Stimulated activated CD8-positive, alpha-beta memory T cell treated with anti-CD3 and anti-CD28 coated beads, Interleukin-15, amount 100 ng/mL, for 24 hours (primary cell): ENCODE measurements at regions not wholly inside any gene's neighbourhood (a gene's known extent, or its start where the extent isn't known, plus 50 kb on each side); places are given as distances from the start of the nearest gene placed in this dataset.
"Not testable (repeated sequence)": the region's sequence is repeated elsewhere in the genome, so short reads cannot be mapped to it uniquely, and the experiment has no call there.

Experiments used
- DNase-seq: peaks from one replicate; pipeline ENCODE4 v3.0.0-alpha.2; 2020; ENCODE audit warnings: low read depth

DNA sequence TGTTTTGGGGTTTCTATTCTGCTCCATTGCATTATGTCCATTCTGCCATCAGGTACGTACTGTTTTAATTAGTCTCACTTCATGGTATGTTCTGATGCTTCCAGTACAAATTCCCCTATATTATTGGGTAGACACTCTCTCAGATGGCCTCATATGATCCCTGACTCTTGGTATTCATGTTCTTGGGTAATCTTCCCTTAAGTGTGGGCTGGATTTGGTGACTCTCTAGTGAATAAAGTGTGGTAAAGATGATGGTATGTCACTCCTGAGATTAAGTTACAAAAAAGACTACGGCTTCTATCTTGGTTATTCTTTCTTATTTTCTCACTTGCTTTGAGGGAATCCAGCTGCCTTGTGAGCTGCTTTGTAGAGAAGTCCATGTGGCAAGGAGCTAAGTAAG lies 89.6 kb upstream of the TBC1D5 start:
- no peak for DNase-seq

DNA sequence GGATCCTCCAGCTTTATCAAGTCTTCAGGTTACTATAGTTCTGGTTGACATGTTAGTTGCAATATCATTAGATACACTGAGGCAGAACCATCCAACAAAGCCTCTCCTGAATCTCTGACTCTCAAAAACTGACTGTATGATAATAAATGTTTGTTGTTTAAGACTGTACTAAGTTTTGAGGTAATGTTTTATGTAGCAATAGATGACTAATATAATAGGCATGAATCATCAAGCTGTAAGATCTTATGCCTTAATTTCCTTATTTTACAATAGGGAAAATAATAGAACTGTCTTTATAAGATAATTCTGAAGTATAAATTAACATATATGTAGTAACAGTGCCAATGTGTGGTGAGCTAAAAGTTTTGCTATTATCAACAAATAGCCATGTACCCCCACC lies 88.9 kb upstream of the TBC1D5 start:
- DNase-seq = no peak

DNA sequence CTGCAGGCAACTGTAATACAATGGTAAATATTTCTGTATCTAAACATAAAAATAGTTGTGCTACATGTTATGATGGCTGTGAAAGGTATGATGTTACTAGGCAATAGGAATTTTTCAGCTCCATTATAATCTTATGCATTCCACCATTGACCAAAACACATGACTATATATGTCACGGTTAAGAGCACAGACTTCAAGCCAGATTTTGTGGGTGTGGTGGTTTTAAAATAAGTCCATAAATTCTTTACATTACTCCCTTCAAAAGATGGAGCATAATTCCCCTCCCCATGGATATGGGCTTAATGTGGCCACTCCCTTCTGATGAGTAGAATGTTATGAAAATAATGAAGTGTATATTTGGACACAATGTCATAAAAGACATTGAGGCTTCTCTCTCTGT lies 88.4 kb upstream of the TBC1D5 start:
- no peak for DNase-seq

DNA sequence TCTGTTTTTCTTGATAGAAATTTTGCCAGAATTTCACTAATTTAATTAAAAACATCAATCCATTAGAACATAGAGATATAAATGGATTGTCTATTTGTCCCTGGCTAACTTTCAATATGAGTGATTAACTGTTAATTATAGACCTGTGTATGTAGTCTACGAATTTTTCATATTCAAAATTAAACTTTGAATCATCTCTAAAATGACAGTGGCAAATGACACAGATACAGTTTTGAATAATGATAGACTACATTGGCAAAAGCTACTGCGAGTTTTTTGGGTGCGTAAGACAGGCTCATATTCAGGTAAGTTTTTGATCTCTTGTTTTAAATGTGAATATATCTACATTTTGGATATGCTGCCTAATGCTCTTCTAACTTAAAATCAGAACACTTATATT lies 86.0 kb upstream of the TBC1D5 start:
- DNase-seq = no peak

DNA sequence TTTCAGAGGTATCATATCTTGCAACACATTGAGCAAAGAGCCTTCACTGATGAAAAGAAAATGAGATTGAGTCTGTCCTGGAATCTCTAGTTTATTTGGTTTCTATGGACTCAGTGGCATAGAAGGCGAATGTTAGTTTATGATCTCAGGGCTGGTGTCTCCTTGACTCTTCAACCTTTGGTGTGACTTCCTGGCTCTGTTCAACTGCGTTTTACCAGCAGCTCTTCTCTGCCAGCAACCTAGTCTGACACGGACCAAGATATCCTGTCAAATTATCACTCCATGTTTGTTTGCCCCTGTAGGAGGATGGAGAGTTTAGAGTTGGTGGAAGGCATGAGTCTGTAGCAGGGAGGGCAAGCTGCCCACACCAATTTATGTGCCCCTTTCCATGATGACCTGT lies 82.9 kb upstream of the TBC1D5 start:
- no peak for DNase-seq

DNA sequence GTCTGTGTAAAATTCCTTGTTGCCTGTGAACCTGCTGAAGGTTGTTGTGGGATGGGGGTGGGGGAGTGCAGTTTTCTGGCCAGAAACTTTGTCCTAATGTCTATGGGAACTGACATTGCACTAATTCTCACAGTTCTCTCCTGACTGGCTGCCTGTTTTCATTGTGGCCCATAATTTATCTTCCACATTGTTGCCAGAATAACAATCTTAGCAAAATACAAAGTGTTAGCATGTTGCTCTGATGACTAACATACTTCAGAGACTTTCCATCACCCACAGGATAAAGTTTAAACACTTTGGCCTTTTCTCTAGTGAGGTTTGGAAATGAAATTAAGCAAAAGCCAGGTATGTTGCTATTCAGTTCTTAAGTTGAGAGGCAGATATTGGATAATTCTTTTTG lies 81.4 kb upstream of the TBC1D5 start:
- no peak for DNase-seq

DNA sequence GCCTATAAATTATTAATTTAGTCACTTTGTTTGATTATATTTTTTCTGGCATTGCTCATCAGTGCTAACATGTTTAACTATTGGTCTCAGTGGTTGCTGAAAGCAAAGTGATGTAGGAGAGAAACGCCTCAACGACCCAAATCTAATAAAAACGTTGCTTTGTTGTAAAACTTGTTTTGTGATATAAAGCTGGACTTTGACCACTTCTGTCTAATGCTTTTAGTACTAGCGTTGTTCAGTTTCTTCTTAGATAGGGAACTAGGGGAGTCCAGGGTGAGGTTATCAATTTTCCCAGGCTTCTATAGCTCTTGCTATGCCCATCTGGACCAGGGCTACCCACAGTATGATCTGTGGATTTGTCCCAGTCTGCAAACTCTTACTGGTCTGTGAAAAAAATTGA lies 80.6 kb upstream of the TBC1D5 start:
- no peak for DNase-seq

DNA sequence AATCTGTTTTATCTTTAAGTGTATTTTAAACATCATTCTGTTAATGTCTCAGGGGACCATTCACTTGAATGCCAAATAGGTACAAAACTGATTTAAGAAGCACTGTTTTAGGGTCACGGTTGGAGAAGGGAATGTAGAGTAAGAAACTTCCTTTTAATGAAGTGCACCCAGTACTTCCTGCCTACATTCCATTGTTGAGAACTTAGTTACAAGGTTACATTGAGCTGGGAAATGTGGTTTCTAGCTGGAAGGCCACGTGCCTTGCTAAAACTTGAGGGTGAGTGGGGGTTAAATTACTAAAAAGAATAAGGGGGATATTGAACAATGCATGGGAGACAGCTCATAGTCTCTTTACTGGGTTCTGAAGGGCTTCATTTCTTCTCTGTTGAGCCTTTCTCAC lies 78.3 kb upstream of the TBC1D5 start:
- no peak for DNase-seq

DNA sequence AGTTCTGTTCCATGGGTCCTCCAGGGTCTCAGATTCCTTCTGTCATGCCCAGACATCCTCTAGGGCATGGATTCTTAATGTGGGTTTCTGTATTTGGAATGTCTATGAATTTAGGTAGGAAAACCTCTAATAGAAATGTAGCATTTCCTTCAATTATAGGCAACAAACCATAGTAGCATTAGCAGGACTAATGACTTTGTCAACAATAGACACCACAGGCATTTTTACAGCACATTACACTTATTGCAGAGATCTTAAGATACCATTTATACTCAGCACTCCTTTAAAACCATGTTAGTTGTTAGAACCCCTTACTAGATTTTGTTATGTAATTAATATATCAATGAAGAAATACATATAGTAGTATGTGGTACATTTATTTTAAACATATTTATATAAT lies 77.8 kb upstream of the TBC1D5 start:
- DNase-seq = no peak

DNA sequence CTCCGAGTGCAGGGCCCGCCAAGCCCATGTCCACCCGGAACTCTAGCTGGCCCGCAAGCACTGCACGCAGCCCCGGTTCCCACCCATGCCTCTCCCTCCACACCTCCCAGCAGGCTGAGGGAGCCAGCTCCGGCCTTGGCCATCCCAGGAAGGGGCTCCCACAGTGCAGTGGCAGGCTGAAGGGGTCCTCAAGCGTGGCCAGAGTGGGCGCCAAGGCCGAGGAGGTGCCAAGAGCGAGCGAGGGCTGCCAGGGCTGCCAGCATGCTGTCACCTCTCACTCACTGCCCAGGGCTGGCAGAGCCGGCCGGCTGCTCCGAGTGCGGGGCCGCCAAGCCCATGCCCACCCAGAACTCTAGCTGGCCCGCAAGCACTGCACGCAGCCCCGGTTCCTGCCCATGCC lies 75.5 kb upstream of the TBC1D5 start:
- DNase-seq = not testable (repeated sequence)

DNA sequence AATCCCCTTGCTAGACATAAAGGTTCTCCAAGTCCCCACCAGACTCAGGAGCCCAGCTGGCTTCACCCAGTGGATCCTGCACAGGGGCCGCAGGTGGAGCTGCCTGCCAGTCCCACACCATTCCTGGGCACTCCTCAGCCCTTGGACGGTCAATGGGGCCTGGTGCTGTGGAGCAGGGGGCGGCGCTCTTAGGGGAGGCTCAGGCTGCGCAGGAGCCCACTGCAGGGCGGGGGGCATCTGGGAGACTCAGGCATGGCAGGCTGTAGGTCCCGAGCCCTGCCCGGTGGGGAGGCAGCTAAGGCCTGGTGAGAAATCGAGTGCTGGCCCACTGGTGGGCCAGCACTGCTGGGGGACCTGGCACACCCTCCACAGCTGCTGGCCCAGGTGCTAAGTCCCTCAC lies 75.1 kb upstream of the TBC1D5 start:
- DNase-seq = no peak

DNA sequence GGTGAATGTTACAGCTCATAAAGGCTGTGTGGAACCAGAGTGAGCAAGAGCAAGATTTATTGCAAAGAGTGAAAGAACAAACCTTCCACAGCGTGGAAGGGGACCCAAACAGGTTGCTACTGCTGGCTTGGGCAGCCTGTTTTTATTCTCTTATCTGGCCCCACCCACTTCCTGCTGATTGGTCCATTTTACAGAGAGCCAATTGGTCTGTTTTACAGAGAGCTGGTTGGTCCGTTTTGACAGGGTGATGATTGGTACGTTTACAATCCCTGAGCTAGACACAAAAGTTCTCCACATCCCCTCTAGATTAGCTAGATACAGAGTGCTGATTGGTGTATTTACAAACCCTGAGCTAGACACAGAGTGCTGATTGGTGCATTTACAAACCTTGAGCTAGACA lies 74.4 kb upstream of the TBC1D5 start:
- DNase-seq = not testable (repeated sequence)

DNA sequence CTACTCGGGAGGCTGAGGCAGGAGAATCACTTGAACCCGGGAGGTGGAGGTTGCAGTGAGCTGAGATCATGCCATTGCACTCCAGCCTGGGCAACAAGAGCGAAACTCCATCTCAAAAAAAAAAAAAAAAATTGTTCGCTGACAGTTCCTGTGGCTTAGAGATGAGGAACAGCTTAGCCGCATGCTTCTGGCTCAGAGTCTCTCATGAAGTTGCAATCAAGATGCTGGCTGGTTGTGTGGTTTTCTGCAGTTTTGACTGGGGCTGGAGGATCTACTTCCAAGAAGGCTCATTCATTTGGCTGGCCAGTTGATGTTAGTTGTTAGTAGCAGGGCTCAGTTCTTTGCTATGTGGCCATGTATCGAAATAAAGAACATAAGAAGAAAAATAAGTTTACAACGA lies 69.9 kb upstream of the TBC1D5 start:
- DNase-seq = not testable (repeated sequence)

DNA sequence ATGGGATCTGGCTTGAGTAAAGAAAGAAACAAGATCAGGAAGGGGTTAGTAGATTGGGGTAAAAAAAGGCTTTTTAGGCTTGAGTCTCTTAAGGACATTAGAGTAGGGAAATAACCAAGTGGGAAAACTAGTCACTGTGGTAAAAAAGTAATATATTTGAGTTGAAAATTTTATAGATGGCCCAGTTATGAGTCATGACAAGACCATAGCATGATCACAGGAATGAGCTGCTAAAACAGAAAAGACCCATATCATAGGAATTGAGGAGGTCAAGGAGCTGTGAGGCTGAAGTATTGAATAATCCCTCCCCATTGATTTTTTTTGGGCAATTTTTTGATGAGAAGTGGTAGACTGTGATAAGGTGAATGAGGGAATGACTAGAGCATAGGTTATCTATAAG lies 69.2 kb upstream of the TBC1D5 start:
- DNase-seq = no peak

DNA sequence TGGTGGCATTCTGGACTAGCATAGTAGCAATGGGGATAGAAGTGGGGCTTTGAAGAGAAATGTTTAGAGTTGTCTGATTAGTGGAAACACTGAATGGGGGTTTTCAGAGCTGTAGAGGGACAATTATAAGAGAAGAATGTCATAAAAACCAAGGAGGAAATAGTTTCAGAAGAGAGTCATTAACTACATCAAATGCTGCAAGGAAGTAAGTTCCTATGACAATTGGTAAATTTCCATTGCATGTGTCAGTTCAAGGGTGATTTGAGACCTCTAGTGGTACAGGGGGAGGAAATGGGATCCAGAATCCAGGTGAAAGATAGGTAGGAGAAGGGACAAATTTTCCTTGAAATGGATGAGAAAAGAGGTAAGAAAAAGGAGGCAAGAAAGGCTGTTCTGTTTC lies 68.3 kb upstream of the TBC1D5 start:
- DNase-seq = no peak

DNA sequence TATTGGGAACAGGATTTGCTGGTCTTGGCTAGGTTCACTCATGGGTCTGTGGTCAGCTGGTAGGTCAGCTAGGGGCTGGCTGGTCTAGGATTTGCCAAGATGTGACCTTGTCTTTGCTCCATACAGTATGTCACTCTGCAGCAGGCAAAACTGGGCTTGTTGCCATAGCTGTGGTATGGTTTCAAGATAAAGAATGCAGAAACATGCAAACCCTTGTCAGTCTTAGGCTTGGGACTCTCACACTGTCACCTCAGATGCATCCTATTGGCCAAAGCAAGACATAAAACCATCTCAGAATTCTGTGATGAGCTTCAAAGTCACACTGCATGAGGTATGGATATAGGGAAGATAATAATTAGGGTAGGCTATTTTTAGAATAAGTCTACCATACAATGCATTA lies 66.6 kb upstream of the TBC1D5 start:
- DNase-seq = no peak

DNA sequence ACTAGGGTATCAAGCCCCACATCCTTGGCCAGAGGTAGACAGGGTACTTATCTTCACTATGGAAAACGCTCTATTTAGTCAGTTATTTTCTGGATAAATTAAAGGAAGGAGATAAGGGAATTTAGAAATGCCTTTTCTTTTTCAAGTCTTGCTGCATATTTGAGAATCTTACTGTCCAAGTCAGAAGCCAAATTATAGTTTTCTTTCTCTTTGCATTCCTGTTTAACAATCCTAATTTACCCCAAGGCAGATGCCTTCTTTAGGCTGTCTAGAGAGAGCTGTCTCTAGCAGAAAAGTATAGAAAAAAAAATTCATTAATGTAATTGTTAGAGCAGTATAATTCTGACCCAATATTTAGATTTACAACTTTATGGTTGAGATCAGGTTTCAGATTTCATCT lies 64.4 kb upstream of the TBC1D5 start:
- DNase-seq = no peak

DNA sequence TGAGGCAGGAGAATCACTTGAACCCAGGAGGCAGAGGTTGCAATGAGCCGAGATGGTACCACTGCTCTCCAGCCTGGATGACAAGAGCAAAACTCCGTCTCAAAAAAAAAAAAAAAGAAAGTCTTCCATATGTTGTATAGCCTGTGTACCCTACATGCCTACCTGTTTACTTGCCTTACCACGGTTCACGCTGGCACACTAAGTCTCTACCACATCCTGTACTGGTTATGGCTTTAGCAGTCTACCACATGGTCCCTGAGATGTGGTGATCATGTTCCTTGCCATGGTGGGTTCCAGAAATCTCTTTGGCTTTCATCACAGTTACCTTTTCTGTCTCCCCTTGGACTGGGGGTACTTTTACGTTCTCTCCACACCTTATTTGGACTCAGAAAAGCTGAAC lies 63.8 kb upstream of the TBC1D5 start:
- no peak for DNase-seq

DNA sequence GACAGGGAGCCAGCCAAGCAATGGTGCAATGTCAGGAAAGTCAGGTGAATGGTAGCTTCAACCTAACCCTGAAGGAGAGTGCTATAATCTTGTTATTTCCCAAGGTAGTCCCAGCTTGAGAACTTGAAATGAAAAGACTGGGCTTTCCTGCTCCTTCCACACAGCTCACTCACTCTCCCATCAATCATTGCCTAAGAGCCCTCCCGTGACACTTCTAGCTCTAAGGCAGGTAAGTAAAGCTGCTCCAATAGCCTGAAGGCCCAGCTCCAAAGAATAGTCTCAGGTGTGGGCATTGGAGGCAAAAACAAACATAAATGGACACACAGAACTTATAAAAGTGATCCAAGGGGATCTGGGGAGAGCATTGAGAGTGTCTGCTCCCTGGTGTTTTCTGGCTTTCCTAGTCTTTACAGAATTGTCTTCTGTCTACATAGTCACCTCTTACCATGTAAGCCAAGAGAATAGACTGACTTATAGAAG lies 63.1 kb upstream of the TBC1D5 start:
- DNase-seq = no peak

DNA sequence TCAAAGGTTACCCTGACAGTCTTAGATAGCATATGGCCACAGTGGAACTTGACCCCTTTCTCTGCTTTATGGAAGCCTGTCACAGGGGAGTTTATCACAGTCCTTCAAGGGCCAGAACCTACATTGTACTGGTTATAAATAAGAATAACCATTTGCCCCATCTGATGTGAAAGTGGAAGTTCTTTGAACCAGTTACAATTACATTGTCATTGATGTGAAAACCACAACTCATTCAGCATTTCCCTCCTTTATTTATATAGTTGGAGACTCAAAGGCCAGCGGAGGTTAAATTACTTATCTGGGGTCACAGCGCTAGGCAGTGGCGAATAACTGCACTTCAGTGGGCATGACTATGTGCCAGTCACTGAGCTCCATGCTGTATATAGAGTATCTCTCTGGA lies 60.5 kb upstream of the TBC1D5 start:
- no peak for DNase-seq

DNA sequence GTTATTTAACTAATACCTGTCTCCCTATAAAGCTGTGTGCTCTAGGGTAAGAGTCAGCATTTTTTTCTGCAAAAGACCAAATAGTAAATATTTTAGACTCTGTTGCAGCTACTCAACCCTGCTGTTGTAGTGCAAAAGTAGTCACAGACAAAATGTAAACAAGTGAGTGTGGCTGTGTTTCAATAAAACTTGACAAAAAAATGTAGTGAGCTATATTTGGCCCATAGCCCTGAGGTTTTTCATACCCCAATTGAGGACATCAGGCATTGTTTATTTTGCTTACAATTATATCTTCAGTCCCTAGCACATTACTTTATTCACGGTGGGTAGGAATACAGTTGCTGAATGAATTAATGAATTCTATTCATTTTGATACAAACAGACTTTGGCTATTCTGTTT lies 58.7 kb upstream of the TBC1D5 start:
- DNase-seq = no peak

DNA sequence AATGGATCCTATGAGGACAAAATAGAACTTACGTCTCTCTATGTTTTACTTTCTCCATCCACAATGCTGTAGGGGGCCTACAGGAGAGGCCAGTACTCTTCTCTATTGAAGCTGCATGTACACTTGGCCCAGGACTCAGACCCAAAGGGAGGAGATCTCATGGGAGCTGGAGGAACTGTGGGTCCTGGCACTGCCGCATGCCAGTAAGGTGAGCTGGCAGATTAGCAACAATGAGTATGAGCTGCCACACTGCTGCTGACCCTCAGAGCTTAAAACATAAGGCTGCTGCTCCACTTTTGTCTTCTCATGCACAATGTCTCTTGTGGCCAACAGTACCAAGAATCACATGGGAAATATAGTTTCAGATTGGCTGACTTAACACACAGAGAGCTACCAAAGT lies 57.8 kb upstream of the TBC1D5 start:
- no peak for DNase-seq

DNA sequence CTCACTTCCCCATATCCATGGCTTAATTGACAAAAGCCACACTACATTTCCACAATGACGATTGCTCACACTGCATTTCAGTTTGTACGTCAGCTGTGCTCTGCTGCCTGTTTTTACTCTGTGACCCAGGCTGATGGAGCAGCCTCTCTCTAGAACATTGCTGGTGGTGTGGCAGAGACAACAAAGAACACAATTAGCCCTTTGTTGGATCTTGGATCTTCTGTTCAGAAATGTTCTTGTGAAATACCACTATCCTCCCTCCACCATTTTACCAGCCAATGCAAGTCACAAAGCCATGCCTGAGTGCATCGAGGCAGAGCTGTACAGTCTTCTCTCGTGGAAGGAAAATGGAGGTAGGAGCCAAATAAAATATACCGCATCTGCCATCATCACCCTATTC lies 56.9 kb upstream of the TBC1D5 start:
- no peak for DNase-seq

DNA sequence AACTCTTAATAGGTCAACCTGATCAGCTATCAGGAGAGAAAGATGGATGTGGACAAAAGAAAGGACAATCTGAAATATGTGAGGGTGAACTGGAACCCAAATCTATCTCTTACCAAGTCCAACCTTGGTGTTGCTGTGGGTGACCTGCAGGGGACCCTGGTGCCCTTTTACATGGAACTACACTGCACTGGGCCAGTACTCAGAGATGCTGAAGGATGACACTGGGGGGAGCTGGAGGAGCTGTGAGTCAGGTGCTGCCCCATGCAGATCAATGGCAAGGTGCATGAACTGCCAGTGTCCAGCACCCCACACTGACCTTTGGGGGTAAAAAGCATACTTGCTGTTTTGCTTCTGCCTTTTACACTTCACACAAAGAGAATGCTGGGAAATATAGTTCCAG lies 55.6 kb upstream of the TBC1D5 start:
- no peak for DNase-seq

DNA sequence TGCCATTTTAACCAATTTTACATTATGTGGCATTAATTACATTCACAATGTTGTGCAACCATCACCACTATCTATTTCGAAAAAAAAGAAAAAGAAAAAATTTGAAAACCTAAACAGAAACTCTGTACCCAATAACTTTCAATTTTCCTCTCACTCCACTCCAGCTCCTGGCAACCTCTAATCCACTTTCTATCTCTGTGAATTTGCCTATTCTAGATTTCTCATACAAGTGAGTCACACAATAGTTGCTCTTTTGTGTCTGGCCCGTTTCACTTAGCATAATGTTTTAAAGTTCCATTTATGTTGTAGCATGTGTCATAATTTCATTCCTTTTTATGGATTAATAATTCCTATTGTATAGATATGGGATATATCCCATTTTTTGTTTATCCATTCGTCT lies 53.3 kb upstream of the TBC1D5 start:
- DNase-seq = no peak
